Neural crest cell (in vitro differentiated cells): ENCODE measurements at regions not wholly inside any gene's neighbourhood (a gene's known extent, or its start where the extent isn't known, plus 50 kb on each side); places are given as distances from the start of the nearest gene placed in this dataset.

Experiments used
- DNase-seq: peaks from one replicate; pipeline ENCODE4 v3.0.0; 2021; ENCODE audit warnings: low read depth, mixed read lengths, low spot score
- H3K27ac Mint-ChIP-seq: one replicate; pipeline ENCODE4 v1.8.0; 2021; ENCODE audit warnings: mild to moderate bottlenecking, mixed read lengths; ENCODE audit not compliant: unreplicated experiment
- H3K27me3 Mint-ChIP-seq: 2 replicates; pipeline ENCODE4 v1.8.0; 2021; ENCODE audit warnings: low read depth, mild to moderate bottlenecking, mixed read lengths
- H3K36me3 Mint-ChIP-seq: 2 replicates; pipeline ENCODE4 v1.8.0; 2021; ENCODE audit warnings: low read depth, mild to moderate bottlenecking, mixed read lengths
- H3K4me1 Mint-ChIP-seq: 2 replicates; pipeline ENCODE4 v1.8.0; 2021; ENCODE audit warnings: mixed read lengths
- H3K4me3 Mint-ChIP-seq: one replicate; pipeline ENCODE4 v1.8.0; 2021; ENCODE audit warnings: mild to moderate bottlenecking, mixed read lengths
- H3K9me3 Mint-ChIP-seq: 2 replicates; pipeline ENCODE4 v1.8.0; 2021; ENCODE audit warnings: mixed read lengths
- CTCF ChIP-seq: fragments of 200-600 bp; sonication (generic); conservative IDR thresholded peaks from 2 replicates; pipeline ENCODE4 v1.5.0; 2021; ENCODE audit warnings: antibody characterized with exemption, mild to moderate bottlenecking

GRCh38 chr18:22086973-22087372 lies 82.4 kb upstream of the GATA6 start:
- no peak for DNase-seq
- no peak overlapping the region for H3K4me3 Mint-ChIP-seq
- no peaks in the 10 kb centered on the region for H3K27me3 Mint-ChIP-seq
- no peaks in the 10 kb centered on the region for H3K36me3 Mint-ChIP-seq
- no peaks in the 10 kb centered on the region for H3K4me1 Mint-ChIP-seq
- TF ChIP-seq CTCF = no peak
- H3K27ac Mint-ChIP-seq = no peak overlapping the region
- H3K9me3 Mint-ChIP-seq = no peaks in the 10 kb centered on the region

- Mint-ChIP-seq H3K36me3 (no peaks in the 10 kb centered on the region), H3K27ac (no peak overlapping the region), H3K9me3 (no peaks in the 10 kb centered on the region), H3K27me3 (no peaks in the 10 kb centered on the region), H3K4me1 (no peaks in the 10 kb centered on the region), H3K4me3 (no peak overlapping the region)
- no peak for DNase-seq
- no peak for TF ChIP-seq CTCF
These were observed 81.4 kb upstream of the GATA6 start for GRCh38 chr18:22088029-22088428.

- no peak for DNase-seq
These were observed 80.3 kb upstream of the GATA6 start for GRCh38 chr18:22088996-22089640.

GRCh38 chr18:22091341-22091740 lies 78.0 kb upstream of the GATA6 start:
- Mint-ChIP-seq H3K27ac (no peak overlapping the region), H3K9me3 (no peaks in the 10 kb centered on the region), H3K36me3 (no peaks in the 10 kb centered on the region), H3K4me3 (no peak overlapping the region), H3K4me1 (peaks cover 3% of the 10 kb centered on the region), H3K27me3 (no peaks in the 10 kb centered on the region)
- no peak for DNase-seq
- TF ChIP-seq CTCF = no peak

More at GRCh38 chr18:22088996-22089640, 80.3 kb upstream of the GATA6 start:
- no peak for TF ChIP-seq CTCF
- Mint-ChIP-seq H3K27ac (no peak overlapping the region), H3K9me3 (no peaks in the 10 kb centered on the region), H3K4me1 (no peaks in the 10 kb centered on the region), H3K27me3 (no peaks in the 10 kb centered on the region), H3K4me3 (no peak overlapping the region), H3K36me3 (no peaks in the 10 kb centered on the region)

- H3K27ac Mint-ChIP-seq = no peak overlapping the region
- H3K36me3 Mint-ChIP-seq = no peaks in the 10 kb centered on the region
- TF ChIP-seq CTCF = no peak
- no peaks in the 10 kb centered on the region for H3K27me3 Mint-ChIP-seq
- no peak for DNase-seq
- H3K4me1 Mint-ChIP-seq = peaks cover 8% of the 10 kb centered on the region
- no peaks in the 10 kb centered on the region for H3K9me3 Mint-ChIP-seq
- H3K4me3 Mint-ChIP-seq = no peak overlapping the region
These were observed 75.5 kb upstream of the GATA6 start for GRCh38 chr18:22093731-22094357.
